ENCODE measurements at regions not wholly inside any gene's neighbourhood (a gene's known extent, or its start where the extent isn't known, plus 50 kb on each side); places are given as distances from the start of the nearest gene placed in this dataset.

DNA sequence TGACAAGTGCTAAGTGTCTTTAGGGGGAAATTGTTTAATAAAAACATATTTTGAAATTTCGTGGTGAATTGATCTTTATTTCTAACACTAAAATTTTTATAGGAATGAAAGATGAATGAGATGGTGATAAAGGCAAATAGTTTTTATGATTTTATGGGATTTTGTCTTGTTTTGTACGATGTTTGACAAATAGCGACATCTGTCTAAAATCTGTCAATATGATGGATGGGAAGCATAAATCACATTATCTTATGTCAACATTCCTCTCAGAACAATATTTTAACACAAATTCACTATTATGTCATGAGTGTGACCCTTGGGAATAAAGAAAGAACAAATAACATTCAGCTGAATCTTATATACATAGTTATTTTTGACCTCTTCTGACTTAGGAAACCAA lies 852.0 kb upstream of the CDH6 start:
- TF ChIP-seq SRF (IDR thresholded peaks at IDR 0.05; ENCODE audit: low read depth, low read length) (no peak), EGR1 (IDR thresholded peaks at IDR 0.05; ENCODE audit: borderline replicate concordance, low read depth, low read length) (no peak), POLR2A (IDR thresholded peaks at IDR 0.05; ENCODE audit: control extremely low read depth in 1 of 2, low read depth in 2 of 2, low read length in 2 of 2) (no peak), GTF2F1 (IDR thresholded peaks at IDR 0.05; ENCODE audit: borderline replicate concordance, low read depth, low read length) (no peak), SP1 (IDR thresholded peaks at IDR 0.05; ENCODE audit: low read depth, low read length) (no peak)
- TF ChIP-seq, protein P1, sequence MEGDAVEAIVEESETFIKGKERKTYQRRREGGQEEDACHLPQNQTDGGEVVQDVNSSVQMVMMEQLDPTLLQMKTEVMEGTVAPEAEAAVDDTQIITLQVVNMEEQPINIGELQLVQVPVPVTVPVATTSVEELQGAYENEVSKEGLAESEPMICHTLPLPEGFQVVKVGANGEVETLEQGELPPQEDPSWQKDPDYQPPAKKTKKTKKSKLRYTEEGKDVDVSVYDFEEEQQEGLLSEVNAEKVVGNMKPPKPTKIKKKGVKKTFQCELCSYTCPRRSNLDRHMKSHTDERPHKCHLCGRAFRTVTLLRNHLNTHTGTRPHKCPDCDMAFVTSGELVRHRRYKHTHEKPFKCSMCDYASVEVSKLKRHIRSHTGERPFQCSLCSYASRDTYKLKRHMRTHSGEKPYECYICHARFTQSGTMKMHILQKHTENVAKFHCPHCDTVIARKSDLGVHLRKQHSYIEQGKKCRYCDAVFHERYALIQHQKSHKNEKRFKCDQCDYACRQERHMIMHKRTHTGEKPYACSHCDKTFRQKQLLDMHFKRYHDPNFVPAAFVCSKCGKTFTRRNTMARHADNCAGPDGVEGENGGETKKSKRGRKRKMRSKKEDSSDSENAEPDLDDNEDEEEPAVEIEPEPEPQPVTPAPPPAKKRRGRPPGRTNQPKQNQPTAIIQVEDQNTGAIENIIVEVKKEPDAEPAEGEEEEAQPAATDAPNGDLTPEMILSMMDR (IDR thresholded peaks at IDR 0.05; ENCODE audit: control extremely low read depth in 1 of 3, insufficient read depth in 1 of 3, low read depth in 1 of 3, low read length in 3 of 3), result no peak

Measured in H1 (cell line).